HG03575 (cell line): ENCODE measurements at regions not wholly inside any gene's neighbourhood (a gene's known extent, or its start where the extent isn't known, plus 50 kb on each side); places are given as distances from the start of the nearest gene placed in this dataset.
"Not testable (repeated sequence)": the region's sequence is repeated elsewhere in the genome, so short reads cannot be mapped to it uniquely, and the experiment has no call there.

Source experiments
- ATAC-seq: cut with Tn5 transposase; IDR thresholded peaks from one replicate; pipeline ENCODE4 v1.9.1; 2021; ENCODE audit not compliant: unreplicated experiment, insufficient number of reproducible peaks, low FRiP score; ENCODE audit errors: extremely low read depth

DNA sequence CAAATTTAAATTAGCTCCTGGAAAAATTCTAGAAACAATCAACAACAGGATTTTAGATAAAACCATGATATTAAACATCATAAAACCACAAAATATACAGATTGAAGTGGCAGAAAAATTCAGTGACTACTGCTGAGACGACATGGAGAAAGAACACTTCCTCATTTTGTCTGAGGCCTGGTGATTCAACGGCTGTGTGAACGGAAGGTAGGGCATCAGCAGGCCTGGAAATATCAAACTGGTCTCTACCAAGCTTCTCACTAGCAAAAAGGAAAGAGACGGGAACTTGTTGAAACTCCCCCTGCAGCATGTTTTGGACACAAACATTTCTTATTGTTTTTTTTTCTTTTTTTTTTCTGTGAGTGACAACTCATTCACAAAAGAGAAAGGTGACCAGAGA, 58.0 kb upstream of the AHI1 start:
- ATAC-seq, result no peak

DNA sequence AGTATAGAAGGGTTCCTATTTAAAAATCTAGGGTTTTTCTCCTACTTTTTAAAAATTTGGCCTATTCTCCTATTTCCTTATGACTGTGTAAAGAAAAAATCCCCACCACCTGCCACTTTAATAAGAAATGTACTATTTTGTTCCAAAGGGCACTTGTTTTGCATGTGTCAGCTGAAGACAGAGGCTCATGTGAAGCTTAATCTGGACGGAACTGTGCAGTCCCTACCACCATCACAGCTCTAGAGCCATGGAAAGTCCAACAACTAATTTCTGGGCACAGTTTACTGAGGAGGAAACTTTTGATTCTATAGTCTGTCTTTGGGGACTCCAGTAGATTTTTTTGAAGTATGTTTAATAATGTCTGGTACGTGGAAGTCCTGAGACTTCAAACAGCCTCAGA, 60.0 kb upstream of the AHI1 start:
- no peak for ATAC-seq

DNA sequence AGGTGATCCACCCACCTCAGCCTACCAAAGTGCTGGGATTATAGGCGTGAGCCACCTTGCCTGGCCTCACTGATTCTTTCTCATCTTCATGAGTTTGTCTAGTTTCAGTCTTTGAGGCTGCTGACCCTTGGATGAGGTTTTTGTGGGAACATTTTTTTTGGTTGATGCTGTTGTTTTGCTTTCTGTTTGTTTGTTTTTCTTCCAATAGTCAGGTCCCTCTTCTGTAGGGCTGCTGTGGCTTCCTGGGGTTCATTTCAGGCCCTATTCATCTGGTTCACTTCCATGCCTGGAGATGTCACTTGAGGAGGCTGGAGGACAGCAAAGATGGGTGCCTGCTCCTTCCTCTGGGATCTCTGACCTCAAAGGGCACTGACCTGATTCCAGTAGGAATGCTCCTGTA, 68.1 kb upstream of the AHI1 start:
- not testable (repeated sequence) for ATAC-seq

DNA sequence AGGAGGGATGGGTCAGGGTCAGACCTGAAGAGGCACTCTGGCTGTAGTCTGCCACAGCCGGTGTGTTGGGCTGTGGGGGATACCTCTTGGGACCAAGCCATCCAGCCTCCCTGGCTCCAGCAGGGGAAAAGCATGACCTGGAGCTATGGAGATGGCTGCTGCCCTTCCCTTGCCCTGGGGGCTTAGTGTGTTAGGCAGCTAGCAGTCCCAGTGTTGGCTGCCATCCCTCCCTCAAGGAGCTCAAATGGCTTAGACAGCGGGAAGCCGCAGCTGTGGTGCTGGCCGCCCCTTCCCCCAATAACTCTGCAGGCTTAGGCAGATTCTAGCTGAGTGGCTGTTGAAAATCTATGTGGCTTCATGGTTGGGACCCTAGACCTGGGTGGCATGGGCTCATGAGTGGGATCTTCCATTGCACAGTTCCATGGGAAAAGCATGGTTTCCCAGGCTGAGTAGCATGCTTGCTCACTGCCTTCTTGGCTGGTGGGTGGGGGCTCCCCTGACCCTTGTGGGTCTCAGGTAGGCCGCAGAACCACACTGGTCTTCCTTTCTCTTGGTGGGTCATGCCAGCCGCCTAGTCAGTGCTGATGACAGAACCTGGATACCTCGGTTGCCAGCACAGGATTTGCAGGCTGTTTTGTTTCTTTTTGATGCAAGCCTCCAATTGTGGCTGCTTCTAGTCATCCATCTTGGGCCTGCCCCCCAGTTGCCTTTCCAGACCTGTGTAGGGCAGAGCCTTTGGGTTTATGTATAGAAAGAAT, 69.0 kb upstream of the AHI1 start:
- no peak for ATAC-seq

DNA sequence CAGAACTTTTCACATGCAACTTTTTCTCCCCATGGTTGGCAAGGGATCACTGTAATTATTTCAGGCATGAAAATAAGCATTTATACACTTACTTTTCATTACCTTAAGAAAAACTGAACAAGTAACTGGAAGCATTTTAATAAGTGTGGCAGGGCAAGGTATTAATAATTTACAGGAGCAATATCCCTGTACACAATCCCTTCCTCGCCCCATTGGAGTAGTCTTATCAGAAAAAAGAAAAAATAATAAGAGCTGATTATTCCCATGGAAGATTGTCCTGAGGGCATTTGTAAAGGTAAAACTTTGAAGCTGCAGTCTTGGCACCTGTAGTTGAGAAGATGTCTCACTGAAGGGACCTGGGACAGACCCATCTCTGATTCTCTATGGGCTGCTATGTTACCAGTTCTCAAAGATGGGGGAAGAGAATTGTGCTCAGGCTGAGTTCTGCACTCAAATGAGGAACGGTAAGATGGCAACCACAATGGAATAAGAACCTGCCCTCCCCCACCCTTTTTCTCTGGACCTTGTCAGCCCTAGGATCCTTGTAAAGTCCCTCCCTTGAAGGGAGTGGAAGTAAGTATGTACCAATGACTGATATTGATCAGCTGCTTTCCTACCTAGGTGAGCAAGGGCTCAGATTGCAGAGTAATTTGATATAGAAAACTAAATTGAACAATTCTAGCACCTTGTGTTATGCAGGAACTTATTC, 70.0 kb upstream of the AHI1 start:
- no peak for ATAC-seq

DNA sequence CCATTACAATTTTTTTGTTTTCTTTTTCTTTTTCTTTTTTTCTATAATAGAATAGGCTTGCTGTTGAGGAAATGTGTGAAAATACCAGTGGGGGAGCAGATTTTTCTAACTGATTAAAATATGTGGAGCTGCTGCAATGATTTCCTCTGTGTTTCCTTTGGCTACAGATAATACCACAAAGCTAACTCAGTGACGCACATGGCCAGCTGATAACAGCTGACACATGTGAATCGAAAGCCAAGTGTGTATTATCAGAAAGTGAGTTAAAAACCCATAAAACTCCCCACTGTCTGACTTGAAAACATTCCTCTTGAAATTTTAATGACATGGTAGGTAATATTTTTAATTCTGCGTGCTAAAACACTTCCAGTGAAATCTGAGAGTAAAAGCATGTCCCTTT, 70.8 kb upstream of the AHI1 start:
- ATAC-seq, result no peak

DNA sequence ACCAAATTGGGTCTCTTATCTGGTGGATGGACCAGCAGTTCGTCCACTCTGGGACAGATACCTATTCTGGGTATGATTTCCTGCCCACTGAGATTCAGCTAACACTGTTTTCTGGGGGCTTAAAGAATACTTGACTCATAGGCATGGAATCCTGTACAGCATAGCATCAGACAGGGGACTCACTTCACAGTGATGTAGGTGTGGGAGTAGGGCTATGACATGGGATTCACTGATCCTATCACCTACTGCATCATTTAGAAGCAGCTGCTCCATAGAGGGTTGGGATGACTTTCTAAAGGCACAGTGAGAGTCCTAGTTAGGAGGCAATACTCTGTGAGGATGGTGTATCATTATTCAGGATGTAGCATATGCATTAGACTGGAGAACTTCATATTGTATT, 74.5 kb upstream of the AHI1 start:
- ATAC-seq, result no peak

DNA sequence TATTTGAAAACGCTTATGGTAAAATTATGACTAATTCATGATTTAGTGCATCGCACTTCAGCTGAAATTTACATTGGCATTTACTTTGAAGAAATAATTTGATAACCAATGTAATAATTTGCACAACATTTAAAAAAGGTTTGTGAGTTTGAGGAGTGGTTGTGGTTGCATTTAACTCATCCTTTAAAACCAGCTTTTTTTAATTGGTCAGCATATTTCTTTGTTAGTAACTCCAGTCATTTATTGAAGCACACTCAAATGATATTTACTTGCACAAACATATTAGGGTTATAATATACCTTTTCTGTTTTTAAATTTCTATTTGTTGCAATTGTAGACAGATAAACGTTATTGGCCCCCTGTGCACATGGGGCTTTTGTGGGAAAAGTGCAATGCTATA, 78.1 kb upstream of the AHI1 start:
- no peak for ATAC-seq

DNA sequence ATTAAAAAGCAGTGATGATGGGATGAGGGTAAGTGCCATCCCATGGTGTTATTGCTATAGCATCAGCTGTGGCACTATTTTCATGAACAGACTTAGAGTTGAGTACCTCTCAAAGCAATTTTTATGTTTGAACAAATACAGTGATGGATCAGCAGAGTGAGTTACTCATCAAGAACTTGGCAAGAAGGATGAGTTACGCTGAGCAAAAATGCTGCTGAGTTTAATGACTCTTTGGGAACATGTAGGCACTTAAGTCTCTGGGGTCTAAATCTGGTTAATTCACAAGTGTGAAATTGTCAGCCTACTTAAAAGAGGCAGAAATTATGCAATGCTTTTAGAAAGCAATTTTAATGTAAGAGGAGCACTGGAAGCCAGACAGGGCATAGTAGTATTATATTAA, 78.5 kb upstream of the AHI1 start:
- no peak for ATAC-seq

DNA sequence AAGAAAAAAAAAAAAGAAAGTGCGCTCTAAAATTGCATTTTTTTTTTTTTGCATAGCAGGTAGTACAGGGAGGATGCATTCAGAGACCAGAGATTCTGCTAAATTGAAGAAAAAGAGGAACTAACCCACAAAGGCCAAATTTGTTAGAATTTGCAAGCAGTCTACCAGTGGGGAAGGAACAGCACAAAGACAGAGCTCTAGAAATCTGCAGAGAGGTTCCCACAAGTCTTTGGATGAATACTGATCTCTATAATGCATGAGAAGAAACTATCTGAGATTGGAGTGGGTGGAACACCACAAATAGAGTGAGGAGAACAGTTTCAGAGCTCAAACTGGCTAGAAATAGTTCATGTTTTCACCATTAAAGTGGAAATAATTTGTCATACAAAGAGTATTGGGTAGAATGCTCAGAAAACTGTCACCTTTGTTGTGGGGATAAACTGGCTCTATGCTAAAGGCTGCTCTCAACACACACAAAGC, 79.6 kb upstream of the AHI1 start:
- peak; percentile 96 for ATAC-seq

DNA sequence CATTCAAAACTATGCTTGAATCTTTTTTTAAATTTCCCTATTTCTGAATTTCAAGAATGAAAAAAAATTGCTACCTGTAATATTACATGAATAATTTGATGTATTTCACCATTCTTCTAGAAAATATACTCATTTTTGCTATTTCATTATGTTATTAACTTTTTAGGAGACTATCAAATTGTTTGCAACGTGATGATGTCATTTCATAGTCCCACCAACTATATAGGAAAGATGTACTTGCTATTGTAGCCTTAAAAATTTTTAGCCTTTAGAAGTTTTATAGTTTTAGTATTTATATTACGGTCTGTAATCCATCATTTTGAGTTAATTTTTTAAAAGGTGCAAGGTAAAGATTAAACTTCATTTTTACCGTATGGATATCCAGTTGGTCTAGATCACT, 81.4 kb upstream of the AHI1 start:
- ATAC-seq, result no peak

DNA sequence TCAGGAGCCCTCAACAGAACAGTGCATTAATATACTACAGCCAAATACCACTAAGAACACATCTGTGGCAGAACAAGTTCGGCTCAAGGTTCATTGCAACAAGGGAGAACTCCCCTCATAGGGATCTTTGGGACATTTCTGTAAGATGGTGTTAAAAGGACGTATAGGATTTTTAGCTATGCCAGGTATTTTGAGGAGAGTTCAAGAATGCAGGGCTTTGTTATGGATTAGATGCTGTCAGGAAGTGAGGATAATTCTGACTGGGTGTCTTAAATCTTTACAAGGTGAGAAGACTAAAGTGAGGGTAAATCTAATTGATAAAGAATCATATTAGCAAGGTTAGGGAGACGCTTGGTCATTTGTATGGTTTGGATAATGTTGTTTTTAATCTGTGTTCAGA, 83.7 kb upstream of the AHI1 start:
- ATAC-seq, result no peak

DNA sequence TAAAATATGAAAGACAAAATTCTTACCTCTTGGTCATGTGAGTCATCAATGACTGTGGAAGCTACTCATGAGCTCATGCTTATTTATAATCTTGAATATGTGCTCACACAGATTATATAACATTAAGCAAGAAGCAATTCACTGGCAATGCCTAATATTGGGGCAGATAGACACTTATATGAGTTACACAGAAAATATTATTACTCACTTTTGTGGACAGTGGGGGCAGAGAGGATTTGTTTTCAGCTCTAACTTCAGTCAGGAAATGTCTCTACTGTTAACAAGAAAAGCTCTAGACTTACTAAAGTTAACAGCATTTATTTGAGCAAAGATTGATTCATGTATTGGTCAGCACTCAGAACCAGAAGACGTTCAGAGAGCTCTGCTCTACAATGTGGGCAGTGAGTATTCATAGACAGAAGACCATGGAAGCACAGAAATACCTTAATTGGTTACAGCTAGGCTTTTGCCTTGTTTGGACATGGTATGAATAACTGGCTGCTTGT, 85.8 kb upstream of the AHI1 start:
- ATAC-seq, result no peak

DNA sequence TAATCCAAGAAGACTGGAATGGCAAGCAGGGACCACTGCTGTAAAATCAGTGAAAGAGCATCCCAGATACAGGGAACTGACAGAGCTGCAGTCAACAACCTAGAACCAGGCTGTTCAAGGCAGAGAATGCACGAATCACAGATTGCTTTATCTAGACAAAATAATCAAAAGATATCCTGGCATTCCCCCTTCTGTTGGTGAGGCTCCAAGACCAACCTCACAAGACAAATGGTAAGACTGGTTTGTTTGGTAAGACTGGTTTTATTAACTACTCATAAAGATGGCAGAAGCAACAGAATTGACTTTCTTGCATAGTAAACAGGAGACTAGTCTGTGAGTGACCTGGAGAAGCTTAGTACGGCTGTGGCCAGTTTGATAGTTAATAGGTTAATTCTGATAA, 88.8 kb upstream of the AHI1 start:
- no peak for ATAC-seq

DNA sequence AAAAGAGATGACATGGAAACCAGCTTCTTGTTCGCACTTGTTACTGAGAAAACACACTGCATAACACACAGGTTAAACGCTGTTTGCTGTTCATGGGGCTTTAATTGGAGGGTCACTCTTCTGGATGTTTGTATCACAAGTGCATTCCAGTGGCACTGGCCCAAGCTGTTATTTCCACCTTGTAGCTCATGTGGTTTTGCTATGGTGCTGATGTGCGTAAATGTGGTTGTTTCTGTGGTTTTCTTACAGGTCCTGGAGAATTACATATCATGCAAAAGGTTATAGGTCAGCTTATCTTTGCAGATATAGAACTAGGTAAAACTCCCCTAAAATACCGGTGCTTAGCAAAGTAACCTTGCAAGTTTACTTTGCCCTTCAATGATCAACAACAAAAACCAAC, 89.3 kb upstream of the AHI1 start:
- ATAC-seq, result no peak

DNA sequence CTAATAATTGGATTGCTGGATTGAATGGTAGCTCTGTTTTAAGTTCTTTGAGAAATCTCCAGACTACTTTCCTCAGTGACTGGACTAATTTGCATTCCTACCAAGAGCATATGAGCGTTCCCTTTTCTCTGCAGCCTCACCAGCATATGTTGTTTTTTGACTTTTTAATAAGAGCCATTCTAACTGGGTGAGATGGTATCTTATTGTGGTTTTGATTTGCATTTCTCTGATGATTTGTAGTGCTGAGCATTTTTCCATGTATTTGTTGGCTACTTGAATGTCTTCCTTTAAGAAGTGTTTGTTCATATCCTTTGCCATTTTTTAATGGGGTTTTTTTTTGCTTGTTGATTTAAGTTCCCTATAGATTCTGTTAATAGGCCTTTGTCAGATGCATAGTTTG, 94.7 kb upstream of the AHI1 start:
- ATAC-seq, result no peak

DNA sequence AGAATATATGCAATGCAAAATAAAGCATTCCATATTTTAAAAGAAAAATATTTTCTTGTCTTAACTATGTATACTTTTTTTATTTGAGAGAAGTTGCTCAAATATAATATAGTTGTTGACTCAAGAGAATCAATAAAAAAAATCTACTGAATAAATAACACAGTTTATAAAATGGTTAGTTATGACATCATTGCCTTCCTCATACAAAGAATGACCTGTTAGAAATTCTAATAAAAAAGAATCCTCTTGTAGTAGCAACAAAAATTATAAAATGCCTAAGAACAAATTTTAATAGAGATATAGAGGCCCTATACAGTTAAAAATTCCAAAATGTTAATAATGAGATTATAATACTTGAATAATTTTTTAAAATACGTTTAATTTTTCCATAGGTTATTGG, 96.5 kb upstream of the AHI1 start:
- ATAC-seq, result no peak

DNA sequence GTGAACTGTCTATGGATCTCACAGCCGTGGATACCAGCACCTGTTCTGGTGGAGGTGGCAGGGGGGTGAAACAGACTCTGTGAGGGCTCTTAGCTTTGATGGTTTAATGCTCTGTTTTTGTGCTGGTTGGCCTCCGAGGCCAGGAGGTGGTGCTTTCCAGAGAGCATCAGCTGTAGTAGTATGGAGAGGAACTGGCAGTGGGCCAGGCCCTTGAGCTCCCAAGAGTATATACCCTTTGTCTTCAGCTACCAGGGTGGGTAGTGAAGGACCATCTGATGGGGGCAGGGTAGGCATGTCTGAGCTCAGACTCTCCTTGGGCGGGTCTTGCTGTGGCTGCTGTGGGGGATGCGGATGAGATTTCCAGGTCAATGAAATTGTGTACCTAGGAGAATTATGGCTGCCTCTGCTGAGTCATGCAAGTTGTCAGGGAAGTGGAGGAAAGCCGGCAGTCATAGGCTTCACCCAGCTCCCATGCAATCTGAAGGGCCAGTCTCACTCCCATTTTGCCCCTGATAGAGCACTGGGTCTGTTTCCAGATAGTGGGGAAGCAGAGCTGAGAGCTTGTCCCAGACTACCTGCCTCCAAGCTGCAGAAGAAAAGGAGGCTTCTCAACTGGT, 102.7 kb upstream of the AHI1 start:
- ATAC-seq, result no peak

DNA sequence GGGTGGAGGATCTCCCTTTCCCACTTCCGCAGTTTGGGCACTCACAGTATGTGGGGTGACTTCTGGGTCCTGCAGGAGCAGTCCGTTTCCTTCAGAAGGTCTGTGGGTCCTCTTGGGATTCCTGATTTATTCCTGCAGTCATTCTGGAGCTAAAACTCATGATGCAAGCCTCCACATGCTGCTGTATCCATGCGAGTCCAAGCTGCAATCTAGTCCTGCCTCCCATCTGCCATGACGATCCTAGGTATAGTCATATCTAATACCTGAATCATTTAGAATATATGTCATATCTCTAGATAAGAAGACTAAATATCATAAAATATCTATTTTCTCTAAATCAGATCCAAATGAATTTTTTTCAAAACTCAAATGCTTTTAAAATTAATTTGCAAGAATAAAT, 103.4 kb upstream of the AHI1 start:
- no peak for ATAC-seq

DNA sequence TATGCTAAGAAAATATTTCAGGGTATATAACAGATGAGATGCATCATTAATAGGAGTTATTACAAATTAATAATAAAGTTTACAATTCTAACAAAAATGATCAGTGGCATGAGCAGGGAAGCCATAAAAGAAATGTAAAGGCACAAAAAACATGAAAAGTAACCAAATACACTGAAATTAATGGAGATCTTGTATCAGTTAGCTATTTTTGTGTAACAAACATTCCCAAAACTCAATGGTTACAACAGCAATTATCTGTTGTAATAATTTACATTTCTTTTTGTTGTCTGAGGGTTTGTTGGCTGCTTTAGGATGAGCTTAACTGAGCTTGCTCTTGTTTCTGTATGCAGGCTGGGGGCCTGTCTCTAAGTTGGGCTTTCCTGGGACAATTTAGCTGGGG, 104.3 kb upstream of the AHI1 start:
- ATAC-seq, result no peak
